NCI-H345 treated with DMSO at 0.1 percent for 48 hours (cell line): ENCODE measurements at regions not wholly inside any gene's neighbourhood (a gene's known extent, or its start where the extent isn't known, plus 50 kb on each side); places are given as distances from the start of the nearest gene placed in this dataset.

Experiments used
- DNase-seq: peaks from one replicate; lab custom pipeline; 2025; ENCODE audit not compliant: unreplicated experiment; lab: John Stamatoyannopoulos, UW

- DNase-seq = no peak
Measured at GRCh38 chr5:154107010-154107409, 68.2 kb downstream of the MFAP3 start.

DNA sequence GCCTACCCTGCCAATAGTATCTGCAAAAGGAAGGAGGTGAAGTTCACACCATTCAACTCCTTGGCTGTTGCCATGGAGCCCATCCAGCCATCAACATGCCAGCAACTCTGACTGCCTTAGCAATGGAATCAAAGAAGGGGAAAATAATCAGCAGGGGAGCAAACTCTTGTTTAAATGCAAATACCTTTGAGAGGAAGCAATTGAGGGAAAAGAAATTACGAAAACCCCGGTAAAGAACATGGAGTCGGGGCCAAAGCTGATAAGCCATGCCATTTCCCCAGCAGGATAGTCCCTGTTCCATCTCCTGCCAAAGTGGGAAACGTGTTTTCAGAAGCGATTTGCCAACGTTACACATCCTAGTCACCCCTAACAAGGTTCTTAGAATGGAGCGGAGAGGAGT, 69.0 kb downstream of the MFAP3 start:
- DNase-seq = no peak

DNA sequence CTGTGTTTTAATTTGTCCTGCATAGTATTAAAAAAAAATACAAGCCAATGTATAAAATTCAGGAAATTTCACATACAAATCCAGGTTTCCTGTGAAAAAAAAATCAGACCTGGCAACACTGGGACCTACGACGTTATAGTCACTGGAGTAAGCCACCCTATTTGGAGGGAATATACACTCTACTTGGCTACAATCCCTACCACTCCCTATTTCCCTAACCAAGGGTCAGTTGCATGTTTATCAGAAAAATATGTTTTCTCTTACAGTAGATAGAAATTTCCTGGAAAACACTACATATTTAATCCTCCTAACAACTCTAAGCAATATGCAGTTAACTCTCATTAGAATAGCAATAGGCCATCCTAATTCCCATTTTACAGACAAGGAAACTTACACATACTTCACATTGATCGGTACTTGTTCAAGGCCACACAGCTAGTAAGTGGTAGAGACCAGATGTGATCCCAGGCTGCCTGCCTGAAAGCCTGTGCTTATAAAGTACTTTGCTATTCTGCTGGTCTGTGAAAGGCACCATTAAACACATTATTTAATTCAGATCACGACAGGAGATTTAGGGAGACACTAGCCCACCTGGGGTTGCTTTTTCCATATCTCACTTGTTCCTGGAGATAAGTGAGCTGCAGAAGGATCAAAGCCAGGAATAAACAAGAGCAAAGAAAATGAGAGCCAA, 70.8 kb downstream of the MFAP3 start:
- DNase-seq = peak; percentile 73

GRCh38 chr5:154110107-154110453, 71.3 kb downstream of the MFAP3 start:
- no peak for DNase-seq

DNA sequence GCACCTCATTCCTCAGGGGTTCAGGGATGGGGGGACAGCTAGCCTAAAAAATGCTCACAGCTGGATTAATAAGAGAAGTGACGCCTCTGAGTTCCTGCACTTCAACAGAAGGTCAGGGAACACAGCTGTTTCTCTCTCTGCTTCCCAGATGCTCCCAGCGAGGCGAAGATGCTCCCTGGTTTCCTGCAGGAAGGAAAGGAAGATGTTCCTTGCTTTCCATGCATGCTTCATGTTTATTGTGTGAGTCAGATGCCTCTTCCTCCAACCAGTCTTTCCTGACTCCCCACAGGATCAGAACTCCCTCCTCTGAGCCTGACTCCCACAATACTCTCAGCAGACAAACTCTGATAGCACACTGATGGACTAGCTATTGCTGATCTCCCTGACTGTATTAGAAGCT, 71.9 kb downstream of the MFAP3 start:
- no peak for DNase-seq

DNA sequence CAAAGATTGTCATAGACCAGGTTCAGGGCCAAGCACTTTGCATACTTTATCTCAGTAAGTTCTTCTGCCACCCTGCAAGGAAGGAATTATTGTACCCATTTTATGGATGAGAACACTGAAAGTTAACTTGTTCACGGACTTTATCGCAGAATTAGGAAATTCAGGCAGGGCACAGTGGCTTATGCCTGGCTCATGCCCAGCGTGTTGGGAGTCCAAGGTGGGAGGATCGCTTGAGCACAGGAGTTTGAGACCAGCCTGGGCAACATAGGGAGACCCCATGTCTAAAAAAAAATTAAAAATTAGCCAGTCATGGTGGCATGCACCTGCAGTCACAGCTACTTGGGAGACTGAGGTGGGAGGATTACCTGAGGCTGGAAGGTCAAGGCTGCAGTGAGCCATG, 72.4 kb downstream of the MFAP3 start:
- no peak for DNase-seq

- no peak for DNase-seq
Measured at GRCh38 chr5:154112255-154112654, 73.5 kb downstream of the MFAP3 start.

DNA sequence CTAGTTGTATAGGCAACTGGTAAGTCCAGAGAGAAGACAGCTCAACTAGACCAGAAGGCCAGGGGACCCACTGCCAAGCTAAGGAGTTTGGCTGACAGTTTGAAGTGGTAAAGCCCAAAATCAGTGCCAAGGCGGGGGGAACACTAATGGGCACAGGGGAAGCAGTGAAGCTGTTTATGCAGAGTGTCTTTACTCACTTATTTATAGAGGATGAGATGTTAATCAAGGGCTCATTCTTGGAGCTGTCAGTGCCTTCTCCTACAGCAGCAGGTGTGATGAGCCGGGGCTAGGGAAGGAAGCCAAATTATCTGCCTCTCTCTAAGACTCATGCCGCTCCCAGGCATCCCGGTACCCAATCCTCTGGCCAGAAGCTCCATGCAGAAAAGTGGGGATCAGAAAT, 75.2 kb upstream of the GALNT10 start:
- no peak for DNase-seq

- DNase-seq = peak; percentile 97
Measured at GRCh38 chr5:154117050-154117449, 73.5 kb upstream of the GALNT10 start.

GRCh38 chr5:154117930-154118329, 72.6 kb upstream of the GALNT10 start:
- DNase-seq = no peak

- DNase-seq = no peak
Measured at GRCh38 chr5:154118385-154118784, 72.1 kb upstream of the GALNT10 start.

DNA sequence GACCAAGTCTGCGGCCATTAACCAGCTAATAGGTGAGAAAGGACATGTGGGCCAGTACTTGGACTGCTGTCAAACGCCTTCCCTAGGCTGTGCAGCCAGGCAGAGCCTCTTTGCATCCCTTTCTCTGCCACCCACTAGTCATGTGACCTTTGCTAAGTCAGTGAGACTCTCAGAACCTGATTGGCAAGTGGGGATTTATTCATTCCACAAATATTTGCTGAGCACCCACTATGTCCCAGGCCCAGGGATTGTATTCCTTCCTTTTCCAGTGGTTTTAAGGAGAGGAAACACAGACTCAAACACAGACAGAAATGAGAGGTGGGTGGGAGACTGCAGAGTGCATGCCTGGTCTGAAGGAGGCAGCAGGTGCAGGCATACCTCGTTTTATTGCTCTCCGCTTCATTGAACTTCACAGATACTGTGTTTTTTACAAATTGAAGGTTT, 71.6 kb upstream of the GALNT10 start:
- DNase-seq = no peak

DNA sequence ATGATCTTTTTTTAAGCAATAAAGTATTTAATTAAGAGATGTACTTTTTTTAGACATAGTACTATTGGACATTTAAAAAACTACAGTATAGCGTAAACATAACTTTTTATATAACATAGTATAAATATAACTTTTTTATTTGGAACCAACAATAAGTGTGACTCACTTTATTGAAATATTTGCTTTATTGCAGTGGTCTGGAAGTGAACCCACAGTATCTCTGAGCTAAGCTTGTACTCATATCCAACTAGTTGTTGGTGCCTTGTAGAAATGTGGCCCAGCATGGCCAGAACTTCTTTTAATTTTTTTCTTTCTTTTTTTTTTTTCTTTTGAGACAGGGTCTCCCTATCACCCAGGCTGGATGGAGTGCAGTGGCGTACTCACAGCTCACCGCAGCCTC, 61.5 kb upstream of the GALNT10 start:
- DNase-seq = no peak

DNA sequence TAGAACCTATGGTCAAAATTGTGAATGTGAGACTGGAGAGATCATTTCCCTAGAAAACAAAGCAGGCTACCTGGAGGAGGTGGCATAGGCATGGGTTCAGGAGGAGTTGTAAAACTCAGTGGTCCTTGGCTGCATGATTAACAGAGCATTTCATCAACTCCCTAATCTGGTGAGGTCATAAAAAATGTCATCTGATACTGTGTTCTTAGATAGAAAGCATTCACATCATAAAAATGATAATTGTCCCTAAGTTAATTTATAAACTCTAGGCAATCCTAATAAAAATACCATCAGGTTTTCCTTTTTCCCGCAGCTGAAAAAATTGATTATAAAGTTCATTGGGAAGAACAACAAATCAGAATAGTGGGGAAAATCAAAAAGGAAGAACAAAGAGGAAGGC, 60.6 kb upstream of the GALNT10 start:
- no peak for DNase-seq

- DNase-seq = no peak
Measured at GRCh38 chr5:154131817-154132216, 58.7 kb upstream of the GALNT10 start.

DNA sequence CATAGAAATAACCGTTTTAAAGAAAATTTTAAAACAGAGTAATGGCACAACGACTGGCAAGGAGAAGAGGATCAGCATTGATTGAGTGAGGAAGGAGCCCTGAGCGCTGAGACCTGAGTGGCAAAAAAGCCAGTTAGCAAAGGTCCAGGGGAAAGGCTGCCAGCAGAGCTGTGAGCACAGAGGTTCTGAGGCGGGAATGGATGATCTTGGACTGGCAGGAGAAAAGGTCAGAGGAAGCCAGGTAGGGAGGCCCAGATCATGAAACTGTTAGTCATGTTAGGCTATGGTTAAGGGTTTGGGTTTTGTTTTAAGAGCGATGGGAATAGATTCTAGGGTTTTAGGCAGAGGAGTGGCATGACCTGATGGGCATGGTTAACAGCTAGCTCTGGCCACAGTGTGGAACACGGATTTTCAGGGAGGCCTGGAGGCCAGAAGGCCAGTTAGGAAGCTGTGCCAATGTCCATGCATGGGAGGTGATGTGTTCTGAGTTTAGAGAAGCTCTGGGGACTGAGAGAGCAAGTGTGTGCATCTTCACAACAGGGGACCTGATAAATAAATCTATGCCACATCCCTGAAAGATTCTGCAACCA, 57.7 kb upstream of the GALNT10 start:
- no peak for DNase-seq

DNA sequence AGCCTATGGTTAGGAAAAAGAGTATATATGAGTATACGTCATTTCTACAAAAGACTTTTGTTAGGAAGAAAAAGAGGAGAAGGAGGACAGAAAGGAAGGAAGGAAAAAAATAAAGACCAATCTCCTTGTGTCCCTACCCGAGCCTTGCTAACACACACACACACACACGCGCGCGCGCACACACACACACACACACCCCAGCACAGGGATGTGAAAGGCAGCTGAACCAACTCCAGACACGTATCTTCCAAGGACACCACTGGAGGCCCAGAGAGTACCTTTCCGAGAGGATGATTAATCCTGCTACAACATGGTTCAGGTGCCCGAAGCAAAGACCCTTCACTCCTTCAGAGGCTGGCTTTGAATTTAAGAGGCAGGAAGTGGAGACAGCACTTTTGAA, 56.9 kb upstream of the GALNT10 start:
- DNase-seq = no peak

- DNase-seq = no peak
Measured at GRCh38 chr5:154134499-154134898, 56.0 kb upstream of the GALNT10 start.

- no peak for DNase-seq
Measured at GRCh38 chr5:154135125-154135817, 55.3 kb upstream of the GALNT10 start.

- DNase-seq = no peak
Measured at GRCh38 chr5:154136141-154136540, 54.4 kb upstream of the GALNT10 start.

DNA sequence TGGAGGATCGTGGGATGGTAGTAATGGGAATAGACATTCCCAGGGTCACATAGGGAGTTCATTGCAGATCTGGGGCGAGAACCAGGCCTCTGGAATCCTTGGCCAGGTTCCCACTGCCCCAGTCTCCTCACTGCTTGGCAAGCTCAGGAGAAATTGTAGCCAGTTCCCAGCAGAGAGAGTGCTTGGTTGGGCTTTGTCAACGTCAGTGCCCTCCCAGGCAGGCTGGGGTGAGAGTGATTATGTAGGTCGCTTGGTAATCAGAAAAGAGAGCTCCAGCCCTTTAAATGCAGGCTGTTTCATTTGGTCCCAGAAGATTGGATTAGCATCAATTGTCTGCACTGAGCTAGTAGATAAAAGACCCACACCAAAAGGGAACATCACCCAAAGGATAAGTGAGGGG, 51.8 kb upstream of the GALNT10 start:
- DNase-seq = no peak

DNA sequence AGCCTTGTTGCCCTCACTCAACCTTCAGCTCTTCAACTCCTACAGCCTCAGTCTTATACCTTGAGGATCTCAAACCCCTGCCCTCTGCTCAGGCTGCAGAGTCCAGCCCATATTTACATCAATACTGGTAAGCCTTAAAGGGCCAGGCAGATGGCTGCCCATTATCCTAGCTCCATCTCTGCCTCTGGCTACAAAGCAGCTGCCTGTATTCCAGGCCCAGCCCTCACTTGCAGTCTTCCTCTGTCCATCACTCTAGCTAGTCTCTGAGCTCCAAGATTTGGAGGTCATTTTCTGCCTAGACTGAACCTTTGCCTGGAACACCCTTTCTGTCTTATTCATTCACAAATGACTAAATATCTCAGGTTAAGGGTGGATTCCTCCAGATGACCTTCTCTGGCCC, 50.2 kb upstream of the GALNT10 start:
- DNase-seq = no peak
